ENCODE measurements at regions not wholly inside any gene's neighbourhood (a gene's known extent, or its start where the extent isn't known, plus 50 kb on each side); places are given as distances from the start of the nearest gene placed in this dataset.

DNA sequence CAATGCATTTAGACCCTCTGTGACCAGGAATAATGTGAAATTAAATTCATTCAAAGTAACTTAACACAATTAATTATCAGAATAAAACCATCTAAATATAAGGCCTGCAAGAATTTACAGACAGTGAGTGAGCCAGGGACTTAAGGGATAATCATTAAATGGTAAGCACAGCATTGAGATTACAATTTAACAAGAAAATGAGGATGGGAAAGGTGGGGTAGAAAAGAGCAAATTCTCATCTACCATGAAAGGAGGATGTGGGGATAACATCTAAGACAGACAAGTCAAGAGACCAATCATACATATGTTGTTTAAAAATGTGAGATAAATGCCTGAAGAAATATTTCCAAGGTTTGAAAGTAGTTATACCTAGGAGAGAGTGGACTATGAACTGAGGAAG lies 259.3 kb upstream of the NT5C1B start:
- TF ChIP-seq EZH2 (IDR thresholded peaks at IDR 0.05; ENCODE audit: insufficient read depth, poor library complexity, severe bottlenecking) (no peak), EZH2phosphoT487 (IDR thresholded peaks at IDR 0.05; ENCODE audit: insufficient read depth, low read depth) (no peak)
